Iris pigment epithelial cell (primary cell): ENCODE measurements at regions not wholly inside any gene's neighbourhood (a gene's known extent, or its start where the extent isn't known, plus 50 kb on each side); places are given as distances from the start of the nearest gene placed in this dataset.
"Not testable (repeated sequence)": the region's sequence is repeated elsewhere in the genome, so short reads cannot be mapped to it uniquely, and the experiment has no call there.

Source experiments
- DNase-seq: peaks from one replicate; pipeline ENCODE4 v3.0.0-alpha.2; 2011; ENCODE audit warnings: low read depth

DNA sequence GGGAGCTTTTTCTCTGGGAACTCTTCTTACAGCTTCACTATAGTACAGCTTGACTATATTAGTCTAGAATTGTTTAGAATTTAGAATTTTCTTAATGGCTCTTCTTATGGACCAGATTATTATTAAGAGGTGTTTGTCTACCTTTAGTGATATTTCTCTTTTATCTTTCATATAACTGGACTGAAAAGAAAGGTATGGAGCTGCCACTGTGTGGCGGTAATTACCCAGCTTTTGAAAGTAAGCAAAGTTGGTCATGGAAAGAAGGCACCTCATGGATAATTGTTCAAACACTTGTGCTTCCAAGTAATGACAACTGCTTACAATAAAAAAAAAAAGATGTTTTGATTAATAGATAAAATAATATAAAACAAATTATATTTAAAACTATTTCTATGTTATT lies 1112.5 kb downstream of the TECRL start:
- no peak for DNase-seq

- no peak for DNase-seq
Observed at GRCh38 chr4:63275491-63275890, 1133.8 kb downstream of the TECRL start.

GRCh38 chr4:63269156-63269555 lies 1140.1 kb downstream of the TECRL start:
- no peak for DNase-seq

- DNase-seq: no peak
Observed at GRCh38 chr4:63233671-63234070, 1175.6 kb downstream of the TECRL start.

- no peak for DNase-seq
Observed at GRCh38 chr4:63232058-63232457, 1177.2 kb downstream of the TECRL start.

- no peak for DNase-seq
Observed at GRCh38 chr4:63226229-63226628, 1183.0 kb downstream of the TECRL start.

DNA sequence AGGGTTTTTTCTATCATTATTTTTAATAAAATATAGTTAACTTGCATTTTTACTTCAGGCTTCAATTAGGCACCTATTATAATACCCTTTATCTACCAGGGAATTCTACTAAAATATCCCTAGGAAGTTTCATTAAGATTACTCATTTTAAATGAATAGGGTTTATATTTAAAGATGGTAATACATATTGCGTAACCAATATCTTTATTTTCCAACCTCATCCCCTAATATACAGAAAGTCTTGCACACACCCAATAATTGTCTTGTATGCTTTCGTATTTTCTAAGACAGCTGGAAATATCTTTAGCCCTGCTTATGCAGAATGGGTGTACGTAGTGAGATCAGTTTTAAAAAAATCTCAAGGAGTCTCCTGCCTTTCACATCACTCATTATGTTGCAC lies 1186.8 kb downstream of the TECRL start:
- DNase-seq: no peak

GRCh38 chr4:63221477-63221876 lies 1187.8 kb downstream of the TECRL start:
- DNase-seq: no peak

DNA sequence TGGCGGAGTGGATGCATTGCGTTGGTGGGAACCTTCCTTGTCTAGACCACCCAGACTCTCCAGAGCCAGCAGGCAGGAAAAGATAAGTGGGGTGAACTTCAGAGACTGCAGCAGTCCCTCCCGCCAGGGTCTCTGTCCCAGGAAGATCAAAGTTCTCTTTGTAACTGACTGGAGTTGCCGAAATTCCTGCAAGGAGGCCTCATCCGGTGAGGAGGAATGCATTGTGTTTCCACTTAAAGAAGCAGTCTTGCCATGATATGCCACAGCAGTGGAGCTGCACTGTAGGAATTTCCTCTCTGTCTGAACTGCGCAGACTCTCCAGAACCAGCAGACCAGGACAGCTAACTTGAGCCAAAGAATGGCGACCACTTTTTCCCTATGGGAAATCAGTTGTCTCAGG lies 1190.4 kb downstream of the TECRL start:
- no peak for DNase-seq

DNA sequence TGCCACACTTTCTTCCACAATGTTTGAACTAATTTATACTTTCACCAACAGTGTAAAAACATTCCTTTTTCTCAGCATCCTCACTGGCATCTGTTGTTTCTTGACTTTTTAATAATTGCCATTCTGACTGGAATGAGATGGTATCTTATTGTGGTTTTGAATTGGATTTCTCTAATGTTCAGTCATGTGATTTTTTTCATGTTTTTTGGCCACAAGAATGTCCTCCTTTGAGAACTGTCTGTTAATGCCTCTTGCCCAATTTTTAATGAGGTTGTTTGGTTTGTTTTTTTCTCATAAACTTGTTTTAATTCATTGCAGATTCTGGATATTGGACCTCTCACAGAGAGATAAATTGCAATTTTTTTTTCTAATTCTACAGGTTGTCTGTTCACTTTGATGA lies 1195.2 kb downstream of the TECRL start:
- no peak for DNase-seq

GRCh38 chr4:63211776-63212479 lies 1197.3 kb downstream of the TECRL start:
- DNase-seq: peak; percentile 4

- DNase-seq: peak; percentile 8
Observed at GRCh38 chr4:63211375-63211774, 1197.9 kb downstream of the TECRL start.

DNA sequence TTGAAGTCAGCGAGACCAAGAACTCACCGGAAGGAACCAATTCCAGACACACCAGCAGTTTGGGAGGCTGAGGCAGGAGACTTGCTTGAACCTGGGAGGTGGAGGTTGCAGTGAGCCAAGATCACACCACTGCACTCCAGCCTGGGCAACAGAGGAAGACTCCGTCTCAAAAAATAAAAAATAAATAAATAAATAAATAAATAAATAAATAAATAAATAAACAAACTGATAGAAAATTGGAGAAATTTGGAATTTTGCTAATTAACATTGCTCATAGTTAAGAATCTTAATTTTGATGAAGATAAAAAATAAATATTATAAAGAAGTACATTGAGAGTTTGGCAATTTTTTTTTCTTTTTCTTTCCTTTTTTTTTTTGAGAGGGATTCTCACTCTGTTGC lies 1216.2 kb downstream of the TECRL start:
- not testable (repeated sequence) for DNase-seq

DNA sequence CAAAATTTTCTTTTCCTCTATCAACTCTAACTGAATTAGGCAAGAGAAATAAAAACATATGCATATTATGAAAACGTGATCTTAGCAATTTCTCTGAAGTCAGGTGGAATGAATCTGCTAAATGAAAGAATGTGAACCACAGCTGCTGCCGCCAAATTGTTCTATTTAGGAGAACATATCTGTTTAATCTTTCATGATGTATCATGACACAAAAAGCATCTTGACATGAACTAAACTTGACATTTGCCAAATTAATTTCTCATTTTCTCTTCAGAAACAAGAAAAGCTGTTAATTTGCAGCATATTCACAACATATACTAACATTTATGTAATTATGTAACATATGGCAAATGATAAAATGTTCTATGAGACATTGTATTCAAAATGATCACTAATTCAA lies 1237.9 kb downstream of the TECRL start:
- no peak for DNase-seq

GRCh38 chr4:63170923-63171322 lies 1238.3 kb downstream of the TECRL start:
- no peak for DNase-seq

DNA sequence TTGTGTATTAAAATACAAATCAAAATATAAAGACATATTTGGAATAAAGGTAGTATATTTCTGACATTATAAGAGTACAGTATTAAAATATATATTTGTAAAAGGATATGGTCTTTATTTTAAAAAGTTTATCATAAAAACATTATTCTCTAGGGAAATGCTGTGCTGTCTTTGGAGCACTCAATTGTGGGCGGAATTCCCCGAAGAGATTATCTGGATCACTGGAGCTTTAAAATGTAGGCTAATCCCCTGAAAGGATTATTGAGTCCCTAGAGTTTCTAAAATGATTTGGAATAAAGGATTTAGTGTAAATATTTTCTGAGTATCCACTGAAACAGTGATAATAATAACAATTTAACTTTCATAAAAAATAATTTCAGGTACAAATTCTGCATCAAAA lies 1239.4 kb downstream of the TECRL start:
- DNase-seq: no peak

- DNase-seq: no peak
Observed at GRCh38 chr4:63155561-63155960, 1253.7 kb downstream of the TECRL start.

DNA sequence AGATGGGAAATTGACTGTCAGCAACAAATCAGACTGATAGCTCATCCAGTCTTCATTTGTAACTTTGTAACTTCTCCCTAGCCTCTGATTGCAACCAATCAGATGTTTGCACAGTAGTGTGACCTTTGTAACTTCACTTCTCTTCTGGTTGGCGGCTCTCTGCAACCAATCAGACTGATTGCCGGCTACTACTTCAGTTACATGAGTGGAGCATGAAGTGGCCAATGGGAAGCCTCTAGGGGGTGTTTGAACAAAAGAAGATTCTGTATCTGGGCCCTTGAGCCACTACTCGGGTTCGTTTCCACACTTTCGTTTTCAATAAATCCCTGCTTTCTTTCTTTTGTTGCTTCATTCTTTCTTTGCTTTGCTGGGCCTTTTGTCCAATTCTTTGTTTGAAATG lies 1285.8 kb downstream of the TECRL start:
- DNase-seq: no peak

DNA sequence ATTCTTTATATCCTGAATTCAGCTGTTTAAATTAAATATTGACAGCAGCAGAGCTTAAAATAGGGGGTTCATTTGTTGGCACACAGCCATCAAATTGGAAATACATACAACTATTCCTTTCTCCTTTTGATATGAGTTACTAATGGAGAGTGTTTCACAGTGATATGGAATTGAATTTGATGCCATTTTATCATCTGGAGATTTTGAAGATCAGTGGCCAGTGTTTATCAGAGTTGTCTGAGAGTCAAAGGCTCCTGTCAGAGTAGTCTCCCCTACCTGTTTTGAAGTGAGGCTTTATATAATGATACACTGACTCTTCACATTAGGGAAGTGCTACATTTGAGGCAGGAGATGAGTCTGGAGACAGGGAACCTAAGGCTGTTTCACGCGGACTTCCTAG lies 1286.3 kb downstream of the TECRL start:
- no peak for DNase-seq

GRCh38 chr4:63106600-63106999 lies 1302.7 kb downstream of the TECRL start:
- no peak for DNase-seq

DNA sequence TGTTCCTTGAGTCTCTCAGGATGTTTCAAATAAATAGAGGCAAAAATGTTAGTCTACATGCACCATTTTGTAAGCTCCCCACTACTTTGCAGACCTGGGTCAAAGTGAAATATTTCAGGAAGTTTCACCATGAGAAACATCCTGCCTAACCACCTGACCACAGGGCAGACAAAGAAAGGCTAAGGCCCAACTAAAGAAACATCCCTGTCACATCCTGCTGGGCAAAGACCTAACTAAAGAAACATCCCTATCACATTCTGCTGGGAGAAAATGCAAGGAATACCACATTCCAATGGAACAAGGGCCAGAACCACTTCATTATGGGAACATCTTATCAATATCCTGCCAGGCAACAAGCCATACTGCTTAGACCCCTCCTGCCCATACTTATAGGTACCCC lies 1303.4 kb downstream of the TECRL start:
- DNase-seq: no peak

DNA sequence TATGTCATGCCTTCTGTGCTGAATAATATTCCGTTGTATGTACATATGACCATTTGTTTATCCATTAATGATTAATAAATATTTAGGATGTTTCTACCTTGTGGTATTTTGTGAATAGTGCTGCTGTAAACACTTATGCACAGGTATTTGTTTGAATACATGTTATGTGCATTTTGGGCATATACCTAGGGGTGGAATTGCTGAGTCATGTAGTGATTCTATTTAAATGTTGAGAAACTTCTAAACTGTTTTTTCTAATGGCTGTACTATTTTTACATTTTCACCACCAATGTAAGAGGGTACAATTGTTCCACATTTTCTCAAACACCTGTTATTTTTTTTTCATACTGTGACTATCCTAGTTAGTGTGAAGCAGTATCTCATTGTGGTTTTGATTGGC lies 1318.6 kb downstream of the TECRL start:
- DNase-seq: no peak

DNA sequence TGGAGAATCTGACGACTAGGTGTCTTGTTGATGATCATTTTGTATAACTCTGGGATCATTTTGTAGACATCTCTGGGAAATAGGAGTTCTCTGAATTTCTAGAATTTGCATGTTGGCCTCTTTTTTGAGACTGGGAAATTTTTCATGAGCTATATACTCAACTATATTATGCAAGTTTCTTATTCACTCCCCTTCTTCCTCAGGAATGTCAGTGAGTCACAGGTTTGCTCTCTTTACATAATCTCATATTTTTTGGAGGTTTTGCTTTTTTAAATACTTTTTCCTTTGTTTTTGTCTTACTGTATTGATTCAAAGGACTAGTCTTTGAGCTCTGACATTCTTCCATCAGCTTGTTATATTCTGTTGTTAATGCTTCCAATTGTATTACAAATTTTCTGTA lies 1324.2 kb downstream of the TECRL start:
- DNase-seq: no peak

GRCh38 chr4:63080934-63081333 lies 1328.3 kb downstream of the TECRL start:
- no peak for DNase-seq

- DNase-seq: peak; percentile 1
Observed at GRCh38 chr4:63063760-63064159, 1345.5 kb downstream of the TECRL start.
